ENCODE measurements at regions not wholly inside any gene's neighbourhood (a gene's known extent, or its start where the extent isn't known, plus 50 kb on each side); places are given as distances from the start of the nearest gene placed in this dataset.

GRCh38 chr12:126434412-126434985 lies 1369.3 kb downstream of the AACS start:
- no peak overlapping the region for H2AK5ac ChIP-seq (ENCODE audit: low read depth, low read length)
- H2BK15ac ChIP-seq (ENCODE audit: low read length) = no peak overlapping the region
- no peak overlapping the region for H3K56ac ChIP-seq (replicated peaks; ENCODE audit: insufficient read length, low read depth, low read length)
- H3K79me2 ChIP-seq (ENCODE audit: control insufficient read depth in 1 of 2, insufficient read depth in 2 of 2, low read length in 2 of 2) = no peaks in the 10 kb centered on the region
- H3K9me3 ChIP-seq (ENCODE audit: insufficient read depth in 2 of 2, low read depth in 1 of 2, low read length in 1 of 2) = no peaks in the 10 kb centered on the region
- no peak overlapping the region for H2BK5ac ChIP-seq (ENCODE audit: low read depth, low read length)
- ChIA-PET CTCF (ENCODE audit: partially characterized antibody) (interaction anchor here (0.6 kb wide), 1 partner anchor 47 kb away, joined by 3 read pairs; no protein-coding TSS in a partner anchor), POLR2A (ENCODE audit: partially characterized antibody) (no interaction called here)
- no peak overlapping the region for H3K9ac ChIP-seq (replicated peaks in 1 of 4; ENCODE audit: extremely low read depth in 1 of 4, low read depth in 3 of 4, low read length in 3 of 4)
- no peak overlapping the region for H3K23ac ChIP-seq (ENCODE audit: insufficient read length)
- no peaks in the 10 kb centered on the region for H3K36me3 ChIP-seq (ENCODE audit: control insufficient read depth in 2 of 4, insufficient read depth in 4 of 4, low read length in 3 of 4)
- no peak overlapping the region for H4K8ac ChIP-seq (ENCODE audit: extremely low read depth, insufficient read depth, low read length)
- no peak overlapping the region for H2BK120ac ChIP-seq (replicated peaks; ENCODE audit: low read depth, low read length)
- H3K18ac ChIP-seq (ENCODE audit: extremely low read depth, low read length) = no peak overlapping the region
- H3K14ac ChIP-seq (ENCODE audit: insufficient read length) = no peak overlapping the region
- H3K4me3 ChIP-seq (ENCODE audit: extremely low read depth in 1 of 4, insufficient read depth in 2 of 4, low read depth in 3 of 4, low read length in 4 of 4) = no peak overlapping the region
- no peaks in the 10 kb centered on the region for H3K27me3 ChIP-seq (replicated peaks in 1 of 4; ENCODE audit: control insufficient read depth in 3 of 4, extremely low read depth in 1 of 4, insufficient read depth in 3 of 4, low read length in 3 of 4)
- no peaks in the 10 kb centered on the region for H3K23me2 ChIP-seq (ENCODE audit: low read depth, low read length)
- no peak overlapping the region for H4K91ac ChIP-seq (replicated peaks; ENCODE audit: insufficient read length, low read length)
- no peaks in the 10 kb centered on the region for H4K20me1 ChIP-seq (replicated peaks in 1 of 2; ENCODE audit: control insufficient read depth in 1 of 2, insufficient read depth in 2 of 2, low read length in 2 of 2)
- H3K79me1 ChIP-seq (ENCODE audit: low read depth, low read length) = no peaks in the 10 kb centered on the region
- H2BK12ac ChIP-seq (ENCODE audit: low read depth, low read length) = no peak overlapping the region
- H3K4ac ChIP-seq (replicated peaks; ENCODE audit: insufficient read length, low read depth, low read length) = no peak overlapping the region
- H3K4me2 ChIP-seq (ENCODE audit: insufficient read depth in 1 of 2, low read depth in 2 of 2, low read length in 2 of 2) = no peak overlapping the region
- no peak overlapping the region for H2AFZ ChIP-seq (ENCODE audit: low read length)
- no peak overlapping the region for H3K27ac ChIP-seq (ENCODE audit: low read depth, low read length)
- FAIRE-seq (no peak), DNase-seq (ENCODE audit: low read depth in 1 of 2, low spot score in 2 of 2) (no peak)
- WGBS, 2 experiments (ENCODE audit: extremely low coverage in 1 of 2, insufficient coverage in 1 of 2, insufficient read length in 1 of 2, insufficient replicate concordance in 2 of 2, low coverage in 1 of 2, low lambda C conversion rate in 2 of 2, missing lambda C conversion rate in 1 of 2) = 92% methylated on average over 5 of the region's 5 CpGs; no CpG with 5 or more reads in 1 of the 2 experiments
- H3K4me1 ChIP-seq (replicated peaks in 1 of 4; ENCODE audit: control insufficient read depth in 3 of 4, insufficient read depth in 4 of 4, low read length in 3 of 4) = 0 out of 7 replicates have a peak, but pooled peaks cover 0 to 4% (median 0%) of the 10 kb centered on the region in 4 experiments
- H4K5ac ChIP-seq (ENCODE audit: insufficient read length, low read depth, low read length) = no peak overlapping the region
- no peak overlapping the region for H2BK20ac ChIP-seq (ENCODE audit: low read length)
- TF ChIP-seq HDAC2 (IDR thresholded peaks at IDR 0.05; ENCODE audit: borderline replicate concordance in 1 of 2, low read depth in 2 of 2, low read length in 2 of 2) = no peak
- TF ChIP-seq PHF8 (conservative IDR thresholded peaks at IDR 0.05; ENCODE audit: low read depth, low read length) = no peak
- TF ChIP-seq RFX5 (IDR thresholded peaks at IDR 0.05; ENCODE audit: borderline replicate concordance, low read depth, low read length) = no peak
- TF ChIP-seq TEAD4 (IDR thresholded peaks at IDR 0.05; ENCODE audit: low read depth, low read length) = no peak
- no peak for TF ChIP-seq E2F6 (IDR thresholded peaks at IDR 0.05)
- no peak for TF ChIP-seq POU5F1 (IDR thresholded peaks at IDR 0.05; ENCODE audit: low read depth, low read length)
- no peak for TF ChIP-seq EP300 (IDR thresholded peaks at IDR 0.05; ENCODE audit: borderline replicate concordance in 1 of 2, low read depth in 2 of 2, low read length in 2 of 2)
- TF ChIP-seq GABPA (IDR thresholded peaks at IDR 0.05; ENCODE audit: borderline replicate concordance, insufficient read depth, low read length) = no peak
- TF ChIP-seq POLR2AphosphoS5 (IDR thresholded peaks at IDR 0.05; ENCODE audit: low read depth, low read length) = no peak
- no peak for TF ChIP-seq CTCF (IDR thresholded peaks at IDR 0.05; ENCODE audit: control extremely low read depth in 1 of 3, insufficient read depth in 1 of 3, low read depth in 1 of 3, low read length in 3 of 3)
